AG09309 (cell line): ENCODE measurements at regions not wholly inside any gene's neighbourhood (a gene's known extent, or its start where the extent isn't known, plus 50 kb on each side); places are given as distances from the start of the nearest gene placed in this dataset.
A peak's percentile ranks its signal among the peaks of the same experiment; 100 is the strongest.

ENCODE experiments used
- DNase-seq: peaks from one replicate; pipeline ENCODE4 v3.0.0-alpha.2; 2010; ENCODE audit warnings: low read depth
- H3K4me3 ChIP-seq: 2 replicates; pipeline ENCODE4 v1.5.1; 2011; ENCODE audit warnings: mild to moderate bottlenecking, low read depth, low read length, moderate library complexity; ENCODE audit not compliant: control insufficient read depth
- TF ChIP-seq, protein P1 (sequence below): IDR thresholded peaks from 2 replicates; pipeline ENCODE4 v1.5.1; 2011; ENCODE audit warnings: mild to moderate bottlenecking, low read depth, low read length, inconsistent platforms; ENCODE audit not compliant: insufficient read depth, control insufficient read depth; ENCODE audit errors: missing control alignments

DNA sequence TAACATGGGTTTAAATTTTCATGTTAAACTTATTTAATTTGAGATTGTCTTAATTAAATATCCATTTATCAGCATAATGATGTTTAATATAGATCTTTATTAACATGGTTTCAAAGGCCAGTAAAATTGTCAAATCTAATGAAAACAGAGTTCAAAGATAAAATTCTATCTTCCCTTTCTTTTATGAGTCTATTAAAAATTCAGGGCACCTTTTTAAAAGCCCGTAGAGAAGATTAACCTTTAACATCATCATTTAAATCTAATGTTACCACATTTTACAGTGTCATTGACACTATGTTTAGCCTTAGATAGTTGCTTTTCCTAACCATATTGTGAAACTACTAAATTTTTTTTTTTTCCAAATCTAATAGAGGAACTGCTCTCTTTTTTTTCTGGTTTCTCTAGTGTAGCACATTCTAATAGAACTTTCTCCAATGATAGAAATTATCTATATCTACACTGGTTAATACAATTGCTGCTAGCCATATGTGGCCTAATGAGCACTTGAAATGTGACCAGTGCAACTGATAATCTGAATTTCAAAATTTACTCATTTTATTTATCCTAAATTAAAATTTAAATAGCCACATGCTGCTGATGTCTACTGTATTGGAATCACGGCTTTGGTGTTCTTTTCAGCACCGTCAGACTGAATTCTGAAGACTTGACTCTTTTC is 410.9 kb downstream of the UTRN start:
- TF ChIP-seq, protein P1, sequence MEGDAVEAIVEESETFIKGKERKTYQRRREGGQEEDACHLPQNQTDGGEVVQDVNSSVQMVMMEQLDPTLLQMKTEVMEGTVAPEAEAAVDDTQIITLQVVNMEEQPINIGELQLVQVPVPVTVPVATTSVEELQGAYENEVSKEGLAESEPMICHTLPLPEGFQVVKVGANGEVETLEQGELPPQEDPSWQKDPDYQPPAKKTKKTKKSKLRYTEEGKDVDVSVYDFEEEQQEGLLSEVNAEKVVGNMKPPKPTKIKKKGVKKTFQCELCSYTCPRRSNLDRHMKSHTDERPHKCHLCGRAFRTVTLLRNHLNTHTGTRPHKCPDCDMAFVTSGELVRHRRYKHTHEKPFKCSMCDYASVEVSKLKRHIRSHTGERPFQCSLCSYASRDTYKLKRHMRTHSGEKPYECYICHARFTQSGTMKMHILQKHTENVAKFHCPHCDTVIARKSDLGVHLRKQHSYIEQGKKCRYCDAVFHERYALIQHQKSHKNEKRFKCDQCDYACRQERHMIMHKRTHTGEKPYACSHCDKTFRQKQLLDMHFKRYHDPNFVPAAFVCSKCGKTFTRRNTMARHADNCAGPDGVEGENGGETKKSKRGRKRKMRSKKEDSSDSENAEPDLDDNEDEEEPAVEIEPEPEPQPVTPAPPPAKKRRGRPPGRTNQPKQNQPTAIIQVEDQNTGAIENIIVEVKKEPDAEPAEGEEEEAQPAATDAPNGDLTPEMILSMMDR: no peak
- no peak overlapping the region for H3K4me3 ChIP-seq
- no peak for DNase-seq

DNA sequence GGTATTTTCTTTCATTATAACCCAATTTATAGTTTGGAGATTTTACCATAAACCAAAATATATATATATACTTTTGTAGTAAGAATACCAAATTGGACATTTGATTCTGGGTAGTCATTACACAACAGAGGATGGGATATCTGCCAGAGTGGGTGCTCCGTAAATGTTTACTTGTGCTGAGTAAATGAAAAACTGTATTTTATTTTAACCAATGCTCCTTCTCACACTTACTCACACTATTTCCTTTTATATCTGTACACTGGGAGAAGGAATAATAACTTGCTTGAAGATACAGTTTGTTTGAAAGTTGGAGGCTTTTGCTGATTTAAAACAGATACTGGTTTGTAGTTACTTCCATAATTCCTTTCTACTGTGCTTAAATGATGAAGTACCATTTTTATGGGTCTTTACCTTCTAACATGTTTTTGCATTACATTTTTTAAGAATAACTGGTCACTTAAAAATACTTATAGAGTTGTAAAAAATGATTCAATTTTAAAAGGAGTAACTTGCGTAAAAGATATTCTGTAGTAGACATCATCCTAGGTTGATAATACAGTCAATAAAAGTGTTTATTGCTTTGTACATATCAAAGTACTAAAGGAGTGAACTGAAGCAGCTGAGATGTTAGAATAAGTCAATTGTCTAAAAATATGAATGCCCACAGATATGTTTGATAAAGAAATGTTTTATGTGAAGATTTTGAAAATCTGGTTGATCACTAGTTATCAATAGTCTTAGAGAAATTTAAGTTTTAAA is 411.7 kb downstream of the UTRN start:
- H3K4me3 ChIP-seq: no peak overlapping the region
- TF ChIP-seq, protein P1: no peak
- DNase-seq: no peak

DNA sequence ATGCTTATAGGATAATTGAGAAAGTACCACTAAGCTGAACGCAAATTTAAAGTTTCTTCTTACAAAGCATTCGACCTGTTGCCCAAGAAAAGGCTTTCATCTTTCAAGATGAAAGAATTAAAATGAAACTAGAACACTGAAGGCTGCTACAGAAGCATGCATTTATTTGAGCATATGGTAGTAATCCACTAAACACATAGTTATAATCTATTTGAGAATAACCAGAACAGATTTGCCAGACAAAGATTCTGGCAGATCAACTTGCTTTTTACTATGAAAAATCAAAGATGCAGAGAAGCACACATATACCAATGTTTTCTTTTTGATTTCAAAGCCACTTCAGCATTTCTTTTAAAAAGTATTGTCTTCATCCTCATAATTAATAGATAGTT is 412.2 kb downstream of the UTRN start:
- no peak overlapping the region for H3K4me3 ChIP-seq
- TF ChIP-seq, protein P1: no peak
- DNase-seq: no peak

DNA sequence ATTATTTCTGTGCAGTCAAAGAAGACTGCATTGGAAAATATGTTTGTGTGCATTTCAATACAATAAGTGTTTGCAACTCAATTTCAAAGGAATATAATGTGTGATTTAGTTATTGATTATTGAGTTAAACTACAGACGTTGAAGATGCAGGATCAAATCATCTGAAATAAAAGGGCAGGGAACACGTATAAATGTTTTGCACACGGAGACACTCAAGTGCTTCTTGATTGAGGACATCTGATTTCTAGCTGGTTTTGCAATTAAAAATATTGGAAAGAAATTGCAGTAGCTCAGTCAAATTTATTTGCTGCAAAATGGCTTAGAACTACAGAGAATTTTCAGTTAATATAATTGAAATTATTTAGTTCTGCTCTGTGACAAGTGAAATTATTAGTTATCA is 412.7 kb downstream of the UTRN start:
- TF ChIP-seq, protein P1: no peak
- no peak for DNase-seq
- no peak overlapping the region for H3K4me3 ChIP-seq

DNA sequence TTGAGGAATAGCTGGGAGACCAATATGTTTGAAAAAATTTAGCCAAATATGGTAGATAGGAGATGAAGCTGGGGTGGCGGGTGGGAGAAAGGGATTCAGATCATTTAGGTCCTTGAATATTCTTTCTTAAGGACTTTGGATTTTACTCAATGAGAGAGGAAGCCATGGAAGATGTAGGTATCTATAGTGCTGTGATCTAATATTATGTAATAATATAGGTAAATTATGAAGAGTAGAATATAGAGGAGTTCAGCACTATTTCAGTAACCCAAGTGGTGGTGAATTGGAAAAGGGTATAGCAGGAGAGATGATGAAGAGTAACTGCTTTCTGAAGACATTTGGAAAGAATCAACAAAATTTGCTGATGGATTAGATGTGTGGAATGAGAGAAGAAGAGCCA is 417.6 kb downstream of the UTRN start:
- H3K4me3 ChIP-seq: no peak overlapping the region
- TF ChIP-seq, protein P1: no peak
- no peak for DNase-seq

DNA sequence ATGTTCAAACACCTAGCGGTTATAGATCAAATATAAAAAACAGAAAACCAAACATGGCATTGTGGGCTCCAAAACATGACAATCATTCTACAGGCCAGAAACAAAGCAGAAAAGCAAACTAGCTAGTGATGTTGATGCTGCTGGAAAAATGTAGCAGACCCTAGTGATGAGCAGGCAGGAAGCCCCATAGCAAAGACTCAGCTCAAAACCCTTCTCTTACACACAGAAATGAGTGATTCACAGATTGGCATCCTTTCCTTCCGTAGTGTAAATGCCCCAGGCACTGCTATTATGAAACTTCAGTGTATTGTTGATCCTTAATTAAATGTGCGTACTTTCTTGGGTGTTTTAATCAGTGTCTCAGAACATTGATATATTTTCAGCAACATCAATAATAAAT is 425.1 kb downstream of the UTRN start:
- TF ChIP-seq, protein P1: no peak
- H3K4me3 ChIP-seq: no peak overlapping the region
- peak; percentile 74 for DNase-seq

DNA sequence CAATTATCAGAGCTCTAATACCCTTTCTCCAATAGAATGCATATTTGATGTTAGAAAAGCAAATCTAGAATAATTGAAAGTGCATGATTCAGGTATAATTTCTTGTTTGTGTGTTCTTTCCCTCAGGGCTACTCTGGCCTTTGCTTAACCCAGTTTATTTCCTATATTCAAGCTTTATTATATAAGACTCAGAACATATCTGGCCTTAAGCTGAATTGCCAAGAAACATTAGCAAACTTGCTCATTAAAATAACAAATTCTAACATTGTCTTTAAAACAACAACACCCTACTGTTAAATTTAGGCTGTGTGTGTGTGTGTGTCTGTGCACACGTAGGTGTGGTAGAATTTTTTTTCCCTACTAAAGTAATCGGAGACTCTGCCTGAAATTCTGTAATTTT is 426.5 kb downstream of the UTRN start:
- DNase-seq: no peak
- TF ChIP-seq, protein P1: no peak
- no peak overlapping the region for H3K4me3 ChIP-seq
